ENCODE measurements at regions not wholly inside any gene's neighbourhood (a gene's known extent, or its start where the extent isn't known, plus 50 kb on each side); places are given as distances from the start of the nearest gene placed in this dataset.

- no peak for DNase-seq (ENCODE audit: low read depth in 2 of 2)
Observed at GRCh38 chr1:195568389-195568788, 1039.9 kb downstream of the KCNT2 start.

GRCh38 chr1:195562074-195562473 lies 1046.2 kb downstream of the KCNT2 start:
- DNase-seq (ENCODE audit: low read depth in 2 of 2) = no peak

GRCh38 chr1:195550071-195550862 lies 1058.0 kb downstream of the KCNT2 start:
- DNase-seq (ENCODE audit: low read depth in 2 of 2) = no peak

- DNase-seq (ENCODE audit: low read depth in 2 of 2) = no peak
Observed at GRCh38 chr1:195530961-195531360, 1077.3 kb downstream of the KCNT2 start.

GRCh38 chr1:195529881-195530280 lies 1078.4 kb downstream of the KCNT2 start:
- no peak for DNase-seq (ENCODE audit: low read depth in 2 of 2)

- no peak for DNase-seq (ENCODE audit: low read depth in 2 of 2)
Observed at GRCh38 chr1:195520757-195521156, 1087.5 kb downstream of the KCNT2 start.

- no peak for DNase-seq (ENCODE audit: low read depth in 2 of 2)
Observed at GRCh38 chr1:195516036-195516435, 1092.2 kb downstream of the KCNT2 start.

- DNase-seq (ENCODE audit: low read depth in 2 of 2) = no peak
Observed at GRCh38 chr1:195511501-195511900, 1096.7 kb downstream of the KCNT2 start.

- DNase-seq (ENCODE audit: low read depth in 2 of 2) = no peak
Observed at GRCh38 chr1:195501118-195501517, 1107.1 kb downstream of the KCNT2 start.

GRCh38 chr1:195495720-195496635 lies 1112.3 kb downstream of the KCNT2 start:
- DNase-seq (ENCODE audit: low read depth in 2 of 2) = no peak

GRCh38 chr1:195482137-195482536 lies 1126.1 kb downstream of the KCNT2 start:
- no peak for DNase-seq (ENCODE audit: low read depth in 2 of 2)

GRCh38 chr1:195481293-195481692 lies 1126.9 kb downstream of the KCNT2 start:
- DNase-seq (ENCODE audit: low read depth in 2 of 2) = no peak

- no peak for DNase-seq (ENCODE audit: low read depth in 2 of 2)
Observed at GRCh38 chr1:195475568-195475967, 1132.7 kb downstream of the KCNT2 start.

GRCh38 chr1:195472291-195472690 lies 1135.9 kb downstream of the KCNT2 start:
- DNase-seq (ENCODE audit: low read depth in 2 of 2) = no peak

- DNase-seq (ENCODE audit: low read depth in 2 of 2) = no peak
Observed at GRCh38 chr1:195466639-195467038, 1141.6 kb downstream of the KCNT2 start.

- DNase-seq (ENCODE audit: low read depth in 2 of 2) = no peak
Observed at GRCh38 chr1:195462646-195463045, 1145.6 kb downstream of the KCNT2 start.

GRCh38 chr1:195462152-195462551 lies 1146.1 kb downstream of the KCNT2 start:
- no peak for DNase-seq (ENCODE audit: low read depth in 2 of 2)

- DNase-seq (ENCODE audit: low read depth in 2 of 2) = no peak
Observed at GRCh38 chr1:195458365-195458764, 1149.9 kb downstream of the KCNT2 start.

- no peak for DNase-seq (ENCODE audit: low read depth in 2 of 2)
Observed at GRCh38 chr1:195450794-195451193, 1157.4 kb downstream of the KCNT2 start.

- DNase-seq (ENCODE audit: low read depth in 2 of 2) = no peak
Observed at GRCh38 chr1:195439661-195440060, 1168.6 kb downstream of the KCNT2 start.

GRCh38 chr1:195434566-195435203 lies 1173.6 kb downstream of the KCNT2 start:
- DNase-seq (ENCODE audit: low read depth in 2 of 2) = no peak

- DNase-seq (ENCODE audit: low read depth in 2 of 2) = no peak
Observed at GRCh38 chr1:195430826-195431225, 1177.4 kb downstream of the KCNT2 start.

Data from stimulated activated CD4-positive, alpha-beta T cell treated with anti-CD3 and anti-CD28 coated beads, Interleukin-15, amount 100 ng/mL, for 48 hours (primary cell).